ENCODE measurements at regions not wholly inside any gene's neighbourhood (a gene's known extent, or its start where the extent isn't known, plus 50 kb on each side); places are given as distances from the start of the nearest gene placed in this dataset.

DNA sequence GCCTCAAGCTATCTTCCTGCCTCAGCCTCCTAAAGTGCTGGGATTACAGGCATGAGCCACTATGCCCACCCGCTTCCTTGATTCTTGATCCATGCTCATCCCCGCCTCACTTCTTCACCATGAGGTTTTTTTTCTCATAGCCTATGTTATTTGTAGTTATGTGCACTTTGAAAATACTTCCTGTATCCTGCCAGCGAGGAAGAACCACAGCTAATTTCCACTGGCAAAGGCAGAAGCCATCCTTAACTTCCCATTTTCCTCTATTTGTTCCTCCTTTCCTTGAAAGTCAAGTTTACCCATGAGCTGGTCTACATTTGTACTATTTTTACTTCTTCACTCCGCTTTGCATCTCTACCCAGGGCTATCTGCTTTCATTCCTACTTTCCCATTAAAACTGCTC, 189.7 kb upstream of the ZFHX3 start:
- TF ChIP-seq, protein P1, sequence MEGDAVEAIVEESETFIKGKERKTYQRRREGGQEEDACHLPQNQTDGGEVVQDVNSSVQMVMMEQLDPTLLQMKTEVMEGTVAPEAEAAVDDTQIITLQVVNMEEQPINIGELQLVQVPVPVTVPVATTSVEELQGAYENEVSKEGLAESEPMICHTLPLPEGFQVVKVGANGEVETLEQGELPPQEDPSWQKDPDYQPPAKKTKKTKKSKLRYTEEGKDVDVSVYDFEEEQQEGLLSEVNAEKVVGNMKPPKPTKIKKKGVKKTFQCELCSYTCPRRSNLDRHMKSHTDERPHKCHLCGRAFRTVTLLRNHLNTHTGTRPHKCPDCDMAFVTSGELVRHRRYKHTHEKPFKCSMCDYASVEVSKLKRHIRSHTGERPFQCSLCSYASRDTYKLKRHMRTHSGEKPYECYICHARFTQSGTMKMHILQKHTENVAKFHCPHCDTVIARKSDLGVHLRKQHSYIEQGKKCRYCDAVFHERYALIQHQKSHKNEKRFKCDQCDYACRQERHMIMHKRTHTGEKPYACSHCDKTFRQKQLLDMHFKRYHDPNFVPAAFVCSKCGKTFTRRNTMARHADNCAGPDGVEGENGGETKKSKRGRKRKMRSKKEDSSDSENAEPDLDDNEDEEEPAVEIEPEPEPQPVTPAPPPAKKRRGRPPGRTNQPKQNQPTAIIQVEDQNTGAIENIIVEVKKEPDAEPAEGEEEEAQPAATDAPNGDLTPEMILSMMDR (IDR thresholded peaks at IDR 0.05) = no peak
- H3K4me3 ChIP-seq (ENCODE audit: low read depth, low read length) = no peak overlapping the region
- no peak overlapping the region for H3K27ac ChIP-seq
- no peaks in the 10 kb centered on the region for H3K36me3 ChIP-seq (ENCODE audit: control insufficient read depth, insufficient read depth, low read length)
- no peaks in the 10 kb centered on the region for H3K79me2 ChIP-seq
- no peaks in the 10 kb centered on the region for H3K4me1 ChIP-seq
- no peak overlapping the region for H3K9ac ChIP-seq
- H2AFZ ChIP-seq = no peak overlapping the region
- no peaks in the 10 kb centered on the region for H3K27me3 ChIP-seq (ENCODE audit: control insufficient read depth, insufficient read depth, low read length)
- H3K9me3 ChIP-seq (ENCODE audit: control insufficient read depth, low read length) = no peaks in the 10 kb centered on the region
- no peak overlapping the region for H3K4me2 ChIP-seq (ENCODE audit: low read length)

DNA sequence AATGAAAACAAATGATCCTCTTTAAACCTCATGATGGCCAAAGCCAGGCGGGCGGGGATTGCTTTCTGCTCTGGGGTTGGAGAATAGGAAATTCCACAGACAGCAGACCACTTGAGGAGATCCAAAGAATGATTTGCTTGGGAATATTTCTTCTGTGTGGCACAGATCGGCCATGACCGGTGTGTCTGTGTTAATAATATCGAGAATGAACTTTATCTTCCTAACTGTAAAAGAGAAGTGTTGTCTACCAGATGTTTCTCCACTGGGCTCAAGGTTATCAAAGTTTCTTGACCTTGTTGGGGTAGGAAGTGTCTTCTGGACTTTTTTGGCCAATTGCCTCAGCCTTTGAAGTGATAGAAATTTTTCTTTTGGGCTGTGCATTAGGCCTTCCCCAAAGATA, 186.6 kb upstream of the ZFHX3 start:
- peaks cover 5% of the 10 kb centered on the region for H3K27me3 ChIP-seq (ENCODE audit: control insufficient read depth, insufficient read depth, low read length)
- no peaks in the 10 kb centered on the region for H3K9me3 ChIP-seq (ENCODE audit: control insufficient read depth, low read length)
- H3K9ac ChIP-seq = no peak overlapping the region
- H3K36me3 ChIP-seq (ENCODE audit: control insufficient read depth, insufficient read depth, low read length) = no peaks in the 10 kb centered on the region
- TF ChIP-seq, protein P1 (IDR thresholded peaks at IDR 0.05) = no peak
- H3K4me1 ChIP-seq = no peaks in the 10 kb centered on the region
- H3K27ac ChIP-seq = no peak overlapping the region
- H3K4me3 ChIP-seq (ENCODE audit: low read depth, low read length) = no peak overlapping the region
- no peak overlapping the region for H3K4me2 ChIP-seq (ENCODE audit: low read length)
- H3K79me2 ChIP-seq = no peaks in the 10 kb centered on the region
- no peak overlapping the region for H2AFZ ChIP-seq

DNA sequence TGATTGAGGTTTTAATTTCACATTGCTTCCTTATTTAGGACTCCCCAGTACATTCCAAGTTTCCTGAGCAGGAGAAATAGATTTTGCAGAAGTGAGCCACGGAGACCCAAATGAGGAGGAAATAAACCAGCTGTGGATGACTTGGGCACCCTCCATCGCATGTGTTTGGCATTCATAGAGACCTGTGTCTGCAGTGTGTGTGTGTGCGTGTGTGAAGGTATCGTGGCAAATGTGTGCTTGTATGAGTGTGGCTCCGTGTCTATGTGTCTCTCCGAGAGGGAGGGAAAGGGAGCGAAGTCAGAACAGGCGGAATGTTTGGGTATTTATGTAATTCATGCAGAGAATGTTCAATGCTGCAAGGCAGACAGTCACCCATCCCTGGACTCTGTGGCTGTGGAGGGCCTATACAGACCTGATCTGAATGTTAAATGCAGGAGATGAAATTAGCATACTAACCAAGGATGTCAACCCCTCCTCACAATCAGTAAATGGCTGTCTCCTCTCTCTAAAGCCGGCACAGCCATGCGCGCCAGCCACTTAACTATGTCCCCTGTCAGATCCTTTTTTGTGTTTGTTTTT, 186.0 kb upstream of the ZFHX3 start:
- no peak overlapping the region for H3K4me2 ChIP-seq (ENCODE audit: low read length)
- no peak overlapping the region for H3K4me3 ChIP-seq (ENCODE audit: low read depth, low read length)
- no peaks in the 10 kb centered on the region for H3K9me3 ChIP-seq (ENCODE audit: control insufficient read depth, low read length)
- TF ChIP-seq, protein P1 (IDR thresholded peaks at IDR 0.05) = no peak
- no peaks in the 10 kb centered on the region for H3K4me1 ChIP-seq
- H3K27me3 ChIP-seq (ENCODE audit: control insufficient read depth, insufficient read depth, low read length) = peaks cover 5% of the 10 kb centered on the region
- no peaks in the 10 kb centered on the region for H3K36me3 ChIP-seq (ENCODE audit: control insufficient read depth, insufficient read depth, low read length)
- no peaks in the 10 kb centered on the region for H3K79me2 ChIP-seq
- no peak overlapping the region for H3K9ac ChIP-seq
- H3K27ac ChIP-seq = no peak overlapping the region
- H2AFZ ChIP-seq = no peak overlapping the region

DNA sequence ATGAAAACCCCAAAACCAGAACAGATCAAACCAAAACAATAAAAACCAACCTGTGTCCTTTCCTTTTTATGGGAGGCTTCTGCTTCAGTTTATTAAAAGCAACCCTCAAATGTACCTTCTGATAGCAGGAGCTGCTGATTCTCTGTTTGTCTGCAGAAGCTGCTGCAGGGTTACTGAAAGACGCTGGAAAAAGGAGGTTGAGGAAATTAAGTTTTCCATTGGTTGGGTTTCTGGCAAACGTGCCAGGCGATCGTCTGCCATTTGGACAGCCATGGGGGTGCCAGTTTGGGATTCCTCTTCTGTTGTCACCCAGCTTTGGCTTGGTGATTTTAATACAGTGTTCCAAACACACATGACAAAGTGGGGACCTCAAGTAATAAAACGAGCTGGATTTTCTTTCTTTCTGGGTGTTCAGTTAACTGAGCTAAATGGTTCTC, 185.4 kb upstream of the ZFHX3 start:
- H3K4me3 ChIP-seq (ENCODE audit: low read depth, low read length) = no peak overlapping the region
- no peak overlapping the region for H2AFZ ChIP-seq
- no peaks in the 10 kb centered on the region for H3K36me3 ChIP-seq (ENCODE audit: control insufficient read depth, insufficient read depth, low read length)
- H3K9me3 ChIP-seq (ENCODE audit: control insufficient read depth, low read length) = no peaks in the 10 kb centered on the region
- TF ChIP-seq, protein P1 (IDR thresholded peaks at IDR 0.05) = no peak
- H3K9ac ChIP-seq = no peak overlapping the region
- H3K27me3 ChIP-seq (ENCODE audit: control insufficient read depth, insufficient read depth, low read length) = peaks cover 5% of the 10 kb centered on the region
- no peaks in the 10 kb centered on the region for H3K79me2 ChIP-seq
- no peak overlapping the region for H3K27ac ChIP-seq
- H3K4me1 ChIP-seq = no peaks in the 10 kb centered on the region
- no peak overlapping the region for H3K4me2 ChIP-seq (ENCODE audit: low read length)
